ENCODE measurements at regions not wholly inside any gene's neighbourhood (a gene's known extent, or its start where the extent isn't known, plus 50 kb on each side); places are given as distances from the start of the nearest gene placed in this dataset.

- Histone ChIP-seq H3K23ac (ENCODE audit: low read depth, low read length, poor library complexity) (no peak overlapping the region), H2AFZ (ENCODE audit: low read length) (no peak overlapping the region), H2BK120ac (ENCODE audit: low read depth, low read length) (no peak overlapping the region), H4K91ac (ENCODE audit: low read depth, low read length, poor library complexity) (no peak overlapping the region), H3K4me3 (ENCODE audit: low read length in 2 of 2) (no peak overlapping the region), H3K27ac (replicated peaks; ENCODE audit: low read length) (no peak overlapping the region), H3K4me2 (ENCODE audit: insufficient read depth, low read length, poor library complexity, severe bottlenecking) (no peak overlapping the region), H3K36me3 (replicated peaks in 1 of 2; ENCODE audit: control insufficient read depth in 2 of 2, insufficient read depth in 2 of 2, low read length in 2 of 2) (no peaks in the 10 kb centered on the region), H3K14ac (ENCODE audit: low read length) (no peak overlapping the region), H2BK15ac (ENCODE audit: low read length) (no peak overlapping the region), H2AK5ac (ENCODE audit: low read depth, low read length) (no peak overlapping the region), H3K4ac (ENCODE audit: low read length) (no peak overlapping the region), H3K9ac (ENCODE audit: low read depth, low read length, poor library complexity) (no peak overlapping the region), H4K8ac (ENCODE audit: low read depth, low read length) (no peak overlapping the region), H3K18ac (ENCODE audit: low read length) (no peak overlapping the region), H2BK12ac (ENCODE audit: low read length) (no peak overlapping the region), H2BK5ac (ENCODE audit: low read length) (peak overlapping the region; percentile 10), H3K4me1 (ENCODE audit: control insufficient read depth in 2 of 2, insufficient read depth in 1 of 2, low read depth in 1 of 2, low read length in 2 of 2) (no peaks in the 10 kb centered on the region), H3K79me1 (ENCODE audit: low read depth, low read length) (no peaks in the 10 kb centered on the region), H3K27me3 (ENCODE audit: control insufficient read depth in 3 of 3, insufficient read depth in 3 of 3, low read depth in 1 of 3, low read length in 3 of 3) (no peaks in the 10 kb centered on the region), H3K9me3 (replicated peaks in 1 of 2; ENCODE audit: control insufficient read depth in 2 of 2, insufficient read depth in 1 of 2, low read depth in 1 of 2, low read length in 2 of 2) (peaks cover 0 to 9% of the 10 kb centered on the region in 2 donors)
- DNase-seq (ENCODE audit: low spot score) = no peak
- WGBS, 2 donors (ENCODE audit: extremely low coverage in 2 of 2, insufficient read length in 2 of 2, insufficient replicate concordance in 1 of 2) = no CpG with 5 or more reads among the region's 5 CpGs
Observed at GRCh38 chr7:91801331-91801983, 79.0 kb downstream of the MTERF1 start.

- Histone ChIP-seq H3K23ac (ENCODE audit: low read depth, low read length, poor library complexity) (no peak overlapping the region), H3K27ac (replicated peaks; ENCODE audit: low read length) (no peak overlapping the region), H2BK5ac (ENCODE audit: low read length) (no peak overlapping the region), H3K36me3 (replicated peaks in 1 of 2; ENCODE audit: control insufficient read depth in 2 of 2, insufficient read depth in 2 of 2, low read length in 2 of 2) (no peaks in the 10 kb centered on the region), H4K8ac (ENCODE audit: low read depth, low read length) (no peak overlapping the region), H2BK15ac (ENCODE audit: low read length) (no peak overlapping the region), H3K9ac (ENCODE audit: low read depth, low read length, poor library complexity) (no peak overlapping the region), H3K79me1 (ENCODE audit: low read depth, low read length) (peaks cover 2% of the 10 kb centered on the region), H2AFZ (ENCODE audit: low read length) (no peak overlapping the region), H3K4ac (ENCODE audit: low read length) (no peak overlapping the region), H3K27me3 (ENCODE audit: control insufficient read depth in 3 of 3, insufficient read depth in 3 of 3, low read depth in 1 of 3, low read length in 3 of 3) (no peaks in the 10 kb centered on the region), H3K4me3 (ENCODE audit: low read length in 2 of 2) (no peak overlapping the region), H2BK120ac (ENCODE audit: low read depth, low read length) (no peak overlapping the region), H4K91ac (ENCODE audit: low read depth, low read length, poor library complexity) (no peak overlapping the region), H3K4me1 (ENCODE audit: control insufficient read depth in 2 of 2, insufficient read depth in 1 of 2, low read depth in 1 of 2, low read length in 2 of 2) (no peaks in the 10 kb centered on the region), H3K18ac (ENCODE audit: low read length) (no peak overlapping the region), H2AK5ac (ENCODE audit: low read depth, low read length) (no peak overlapping the region), H3K14ac (ENCODE audit: low read length) (no peak overlapping the region), H2BK12ac (ENCODE audit: low read length) (no peak overlapping the region), H3K9me3 (replicated peaks in 1 of 2; ENCODE audit: control insufficient read depth in 2 of 2, insufficient read depth in 1 of 2, low read depth in 1 of 2, low read length in 2 of 2) (no peaks in the 10 kb centered on the region), H3K4me2 (ENCODE audit: insufficient read depth, low read length, poor library complexity, severe bottlenecking) (no peak overlapping the region)
- no peak for DNase-seq (ENCODE audit: low spot score)
- no CpG with 5 or more reads among the region's 3 CpGs for WGBS, 2 donors (ENCODE audit: extremely low coverage in 2 of 2, insufficient read length in 2 of 2, insufficient replicate concordance in 1 of 2)
Observed at GRCh38 chr7:91811236-91811635, 69.3 kb downstream of the MTERF1 start.

- Histone ChIP-seq H2AK5ac (ENCODE audit: low read depth, low read length) (no peak overlapping the region), H3K4me2 (ENCODE audit: insufficient read depth, low read length, poor library complexity, severe bottlenecking) (no peak overlapping the region), H4K8ac (ENCODE audit: low read depth, low read length) (no peak overlapping the region), H3K18ac (ENCODE audit: low read length) (no peak overlapping the region), H3K4me1 (ENCODE audit: control insufficient read depth in 2 of 2, insufficient read depth in 1 of 2, low read depth in 1 of 2, low read length in 2 of 2) (no peaks in the 10 kb centered on the region), H3K4ac (ENCODE audit: low read length) (no peak overlapping the region), H3K14ac (ENCODE audit: low read length) (no peak overlapping the region), H3K27me3 (ENCODE audit: control insufficient read depth in 3 of 3, insufficient read depth in 3 of 3, low read depth in 1 of 3, low read length in 3 of 3) (no peaks in the 10 kb centered on the region), H2BK15ac (ENCODE audit: low read length) (no peak overlapping the region), H3K23ac (ENCODE audit: low read depth, low read length, poor library complexity) (no peak overlapping the region), H3K27ac (replicated peaks; ENCODE audit: low read length) (no peak overlapping the region), H4K91ac (ENCODE audit: low read depth, low read length, poor library complexity) (no peak overlapping the region), H3K9ac (ENCODE audit: low read depth, low read length, poor library complexity) (no peak overlapping the region), H2BK12ac (ENCODE audit: low read length) (no peak overlapping the region), H3K79me1 (ENCODE audit: low read depth, low read length) (peaks cover 2% of the 10 kb centered on the region), H2BK120ac (ENCODE audit: low read depth, low read length) (no peak overlapping the region), H3K36me3 (replicated peaks in 1 of 2; ENCODE audit: control insufficient read depth in 2 of 2, insufficient read depth in 2 of 2, low read length in 2 of 2) (no peaks in the 10 kb centered on the region), H2BK5ac (ENCODE audit: low read length) (no peak overlapping the region), H3K4me3 (ENCODE audit: low read length in 2 of 2) (no peak overlapping the region), H2AFZ (ENCODE audit: low read length) (no peak overlapping the region), H3K9me3 (replicated peaks in 1 of 2; ENCODE audit: control insufficient read depth in 2 of 2, insufficient read depth in 1 of 2, low read depth in 1 of 2, low read length in 2 of 2) (no peaks in the 10 kb centered on the region)
- DNase-seq (ENCODE audit: low spot score) = no peak
- no CpG with 5 or more reads among the region's 2 CpGs for WGBS, 2 donors (ENCODE audit: extremely low coverage in 2 of 2, insufficient read length in 2 of 2, insufficient replicate concordance in 1 of 2)
Observed at GRCh38 chr7:91811641-91812040, 68.9 kb downstream of the MTERF1 start.

GRCh38 chr7:91812388-91812787 lies 68.1 kb downstream of the MTERF1 start:
- no peak overlapping the region for H2BK12ac ChIP-seq (ENCODE audit: low read length)
- no peak overlapping the region for H3K18ac ChIP-seq (ENCODE audit: low read length)
- DNase-seq (ENCODE audit: low spot score) = no peak
- H3K9ac ChIP-seq (ENCODE audit: low read depth, low read length, poor library complexity) = no peak overlapping the region
- H3K27me3 ChIP-seq (ENCODE audit: control insufficient read depth in 3 of 3, insufficient read depth in 3 of 3, low read depth in 1 of 3, low read length in 3 of 3) = no peaks in the 10 kb centered on the region
- H2AK5ac ChIP-seq (ENCODE audit: low read depth, low read length) = no peak overlapping the region
- no peak overlapping the region for H4K91ac ChIP-seq (ENCODE audit: low read depth, low read length, poor library complexity)
- H3K4ac ChIP-seq (ENCODE audit: low read length) = no peak overlapping the region
- H3K4me3 ChIP-seq (ENCODE audit: low read length in 2 of 2) = no peak overlapping the region
- no peak overlapping the region for H3K4me2 ChIP-seq (ENCODE audit: insufficient read depth, low read length, poor library complexity, severe bottlenecking)
- H3K4me1 ChIP-seq (ENCODE audit: control insufficient read depth in 2 of 2, insufficient read depth in 1 of 2, low read depth in 1 of 2, low read length in 2 of 2) = no peaks in the 10 kb centered on the region
- no CpG with 5 or more reads among the region's 3 CpGs for WGBS, 2 donors (ENCODE audit: extremely low coverage in 2 of 2, insufficient read length in 2 of 2, insufficient replicate concordance in 1 of 2)
- no peaks in the 10 kb centered on the region for H3K36me3 ChIP-seq (replicated peaks in 1 of 2; ENCODE audit: control insufficient read depth in 2 of 2, insufficient read depth in 2 of 2, low read length in 2 of 2)
- H2BK15ac ChIP-seq (ENCODE audit: low read length) = no peak overlapping the region
- no peak overlapping the region for H3K23ac ChIP-seq (ENCODE audit: low read depth, low read length, poor library complexity)
- no peak overlapping the region for H3K27ac ChIP-seq (replicated peaks; ENCODE audit: low read length)
- H4K8ac ChIP-seq (ENCODE audit: low read depth, low read length) = no peak overlapping the region
- H3K79me1 ChIP-seq (ENCODE audit: low read depth, low read length) = peaks cover 2% of the 10 kb centered on the region
- no peak overlapping the region for H2BK5ac ChIP-seq (ENCODE audit: low read length)
- H2BK120ac ChIP-seq (ENCODE audit: low read depth, low read length) = no peak overlapping the region
- H2AFZ ChIP-seq (ENCODE audit: low read length) = no peak overlapping the region
- H3K14ac ChIP-seq (ENCODE audit: low read length) = no peak overlapping the region
- no peaks in the 10 kb centered on the region for H3K9me3 ChIP-seq (replicated peaks in 1 of 2; ENCODE audit: control insufficient read depth in 2 of 2, insufficient read depth in 1 of 2, low read depth in 1 of 2, low read length in 2 of 2)
